NCI-H510A treated with DMSO at 0.1 percent for 48 hours (cell line): ENCODE measurements at regions not wholly inside any gene's neighbourhood (a gene's known extent, or its start where the extent isn't known, plus 50 kb on each side); places are given as distances from the start of the nearest gene placed in this dataset.
A peak's percentile ranks its signal among the peaks of the same experiment; 100 is the strongest.

Experiments used
- DNase-seq: peaks from one replicate; lab custom pipeline; 2025; lab: John Stamatoyannopoulos, UW

DNA sequence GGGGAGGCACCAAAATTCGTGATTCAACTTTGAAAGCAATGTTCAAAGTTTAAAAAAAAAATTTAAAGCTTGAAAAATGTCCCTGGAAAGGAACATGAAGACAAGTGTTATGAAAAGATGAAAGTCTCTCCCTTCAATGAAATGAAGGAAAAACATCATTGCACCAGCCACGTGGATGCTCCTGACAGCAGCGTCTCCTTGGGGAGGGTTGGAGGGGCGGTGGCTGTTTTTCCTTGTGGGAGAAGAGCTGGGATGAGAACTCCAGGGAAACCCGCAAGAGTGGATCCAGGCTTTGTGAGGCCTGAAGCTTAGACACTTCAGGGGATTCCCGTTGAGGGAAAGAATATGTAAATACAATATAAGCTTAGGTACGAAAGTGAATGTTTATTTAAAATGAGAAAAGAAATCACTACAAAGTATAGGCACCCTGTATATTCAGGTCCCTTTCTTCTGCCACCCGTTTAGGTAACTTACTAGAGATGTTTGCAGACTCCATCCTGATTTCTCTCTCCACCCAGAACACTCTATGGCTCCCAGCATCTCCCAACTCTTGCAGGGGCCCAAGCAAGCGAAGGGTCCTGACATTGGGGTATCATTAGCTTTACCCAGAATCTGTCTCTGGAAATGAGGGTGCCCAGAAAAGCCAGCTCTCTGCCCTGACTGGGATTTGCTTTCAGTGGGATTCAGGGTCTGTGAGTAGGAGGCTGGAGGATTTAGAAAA is 63.1 kb upstream of the BAIAP2L1 start:
- DNase-seq = no peak

DNA sequence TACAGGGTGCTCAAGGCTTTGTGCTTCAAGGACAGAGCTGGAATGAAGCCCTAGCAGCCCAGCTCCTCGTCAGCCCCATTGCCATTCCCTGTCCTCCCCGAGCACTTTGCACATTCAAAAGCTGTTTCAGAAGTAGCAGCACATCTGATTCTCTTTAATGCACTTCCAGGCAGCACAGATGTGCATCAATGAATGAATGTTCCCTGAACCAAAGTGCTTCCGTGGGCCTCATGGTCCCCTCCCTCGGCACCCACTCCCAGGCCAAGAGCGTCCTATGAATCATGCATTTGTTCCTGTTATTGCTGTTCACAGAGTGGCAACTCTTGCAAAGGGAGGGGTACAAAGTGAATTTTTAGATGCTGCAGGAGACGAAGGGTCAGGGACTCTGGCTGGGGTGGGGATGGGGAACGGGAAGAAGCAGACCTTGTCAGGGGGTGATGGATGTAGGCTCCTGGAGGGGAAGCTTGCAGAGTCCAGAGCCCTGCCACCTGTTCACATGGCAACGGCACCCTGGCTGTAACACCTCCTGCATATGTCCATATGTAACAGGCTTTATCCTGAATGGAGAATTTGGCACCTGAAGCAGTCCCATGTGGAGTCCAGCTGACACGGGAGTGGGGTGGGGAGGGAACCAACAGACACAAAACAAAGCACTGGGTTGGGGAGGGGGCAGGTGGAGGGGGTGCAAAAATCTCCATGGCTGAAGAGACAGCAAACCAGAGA is 62.2 kb upstream of the BAIAP2L1 start:
- no peak for DNase-seq

DNA sequence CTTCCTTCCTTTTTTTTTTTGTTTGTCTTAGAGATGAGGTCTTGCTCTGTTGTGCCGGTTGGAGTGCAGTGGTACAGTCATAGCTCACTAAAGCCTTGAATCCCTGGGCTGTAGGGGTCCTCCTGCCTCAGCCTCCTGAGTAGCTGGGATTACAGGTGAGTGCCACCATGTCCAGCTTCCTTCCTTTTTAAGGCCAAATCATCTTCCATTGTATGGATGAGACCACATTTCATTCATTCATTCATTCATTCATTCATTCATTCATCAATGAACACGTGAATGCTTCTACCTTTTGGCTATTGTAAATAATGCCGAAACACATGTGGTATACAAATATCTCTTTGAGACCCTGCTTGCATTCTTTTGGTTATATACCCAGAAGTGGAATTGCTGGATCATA is 60.0 kb upstream of the BAIAP2L1 start:
- DNase-seq = no peak

DNA sequence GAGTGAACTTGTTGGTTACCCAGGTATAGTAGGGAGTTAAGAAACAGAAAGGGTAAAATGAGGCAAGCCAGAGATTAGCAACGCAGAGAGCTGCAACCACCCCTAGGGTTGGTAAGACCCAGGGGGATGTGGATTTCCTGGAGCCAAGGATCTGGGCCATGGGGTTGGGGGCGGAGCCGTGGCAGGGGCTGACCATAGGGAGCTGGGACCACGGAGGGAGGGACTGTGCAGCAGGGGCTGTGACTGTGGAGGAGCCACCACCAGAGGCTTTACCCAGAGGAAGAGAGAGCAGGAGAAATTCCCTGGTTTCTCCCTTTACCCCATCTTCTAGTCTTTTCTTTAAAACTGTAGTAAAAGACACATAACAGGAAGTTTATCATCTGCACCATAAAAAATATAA is 58.6 kb upstream of the BAIAP2L1 start:
- DNase-seq = peak; percentile 11

DNA sequence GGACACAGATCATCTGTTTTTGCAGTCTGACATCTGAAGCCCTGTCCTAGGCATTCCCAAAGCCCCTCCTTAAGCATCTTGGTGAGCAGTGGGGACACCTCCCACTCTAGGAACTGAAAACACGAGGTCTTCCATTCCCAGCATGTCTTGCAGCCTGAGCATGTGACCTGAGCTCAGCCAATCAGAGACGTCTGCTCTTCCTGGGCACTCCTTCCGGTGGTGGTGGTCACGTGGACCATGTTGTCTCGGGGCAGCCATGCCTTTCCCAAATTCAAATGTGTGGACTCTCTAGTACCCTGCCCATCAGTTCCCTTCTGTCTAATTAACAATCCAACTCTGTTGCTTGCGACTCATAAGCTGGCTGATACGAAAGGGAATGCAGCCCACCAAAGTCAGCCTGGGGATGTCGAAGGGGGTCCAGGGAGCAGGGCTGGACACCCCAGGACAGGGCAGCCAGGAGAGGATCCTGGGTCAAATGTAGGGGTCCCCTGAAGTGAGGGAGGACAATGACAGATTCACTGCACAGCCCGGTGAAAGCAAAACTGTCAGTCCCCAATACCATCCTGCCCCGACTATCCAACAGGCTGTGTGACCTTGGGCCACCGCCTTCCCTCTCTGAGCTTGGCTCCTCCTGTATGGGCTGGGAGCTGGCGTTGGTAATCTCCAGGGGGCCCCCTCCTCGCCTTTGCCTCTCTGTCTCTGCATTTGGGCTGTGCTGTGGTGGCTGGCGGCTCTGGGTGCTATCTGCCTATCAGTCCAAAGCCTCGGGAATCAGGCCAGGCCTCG is 57.4 kb upstream of the BAIAP2L1 start:
- DNase-seq = no peak

DNA sequence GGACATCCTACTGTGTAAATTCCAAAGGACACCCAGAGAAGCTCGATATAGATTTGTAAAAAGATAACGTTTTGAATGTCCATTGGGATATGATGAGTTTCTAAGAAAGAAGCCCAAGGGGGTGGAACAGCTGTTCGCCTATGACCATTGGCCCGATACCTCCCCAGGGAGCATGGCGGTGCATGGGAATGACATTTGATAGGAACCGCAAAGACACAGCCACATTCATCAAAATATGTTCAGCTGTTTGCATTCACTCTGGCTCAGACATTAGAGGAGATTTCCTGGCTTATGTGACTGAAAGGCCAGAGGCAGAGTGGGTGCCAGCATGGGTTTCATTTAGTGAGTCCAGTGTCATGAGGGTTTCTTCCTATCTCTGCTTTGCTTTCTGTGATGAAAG is 56.0 kb upstream of the BAIAP2L1 start:
- DNase-seq = no peak

DNA sequence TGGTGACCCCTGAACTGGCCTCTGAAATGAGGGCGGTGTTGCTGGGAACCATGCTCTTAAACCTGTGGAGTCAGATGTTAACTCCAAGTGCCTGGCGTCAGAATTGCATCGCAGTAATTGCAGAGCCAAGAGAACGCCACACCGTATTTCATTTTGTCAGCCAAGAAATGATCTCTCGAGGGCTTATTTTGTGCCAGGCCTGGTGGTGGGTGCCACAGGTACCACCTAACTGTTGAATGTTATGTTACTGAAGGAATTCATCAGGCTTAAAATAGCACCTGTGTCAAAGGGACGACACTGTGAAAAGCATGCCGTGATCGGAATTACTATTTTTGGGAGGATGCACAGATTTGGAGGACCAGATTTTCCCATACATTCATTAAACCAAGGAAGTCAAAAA is 51.9 kb upstream of the BAIAP2L1 start:
- DNase-seq = no peak
